IMR-90 (cell line): ENCODE measurements at regions not wholly inside any gene's neighbourhood (a gene's known extent, or its start where the extent isn't known, plus 50 kb on each side); places are given as distances from the start of the nearest gene placed in this dataset.

Source experiments
- ATAC-seq: fragments of 200-7000 bp; cut with Tn5 transposase; 2 replicates; pipeline ENCODE4 v1.9.1; 2020; ENCODE audit warnings: low read depth, mild to moderate bottlenecking, moderate library complexity
- BruUV-seq: library from RNA; stranded (reverse); fragments of 400-500 nt; replicated peaks from 2 replicates; lab custom pipeline; 2021; lab: Mats Ljungman, UMichigan
- CTCF ChIA-PET: fragments of 300-600 bp; formaldehyde crosslinking; extraction: SDS; loops from one replicate; lab custom pipeline; 2021; ENCODE audit warnings: antibody characterized with exemption; lab: Yijun Ruan, JAX
- POLR2A ChIA-PET: fragments of 300-600 bp; sonication (Branson Sonifier 250); formaldehyde crosslinking; loops from one replicate; lab custom pipeline; 2022; ENCODE audit warnings: antibody characterized with exemption; ENCODE audit not compliant: unreplicated experiment; lab: Charles Lee
- DNase-seq: peaks from one replicate; pipeline ENCODE4 v3.0.0; 2013
- H2AFZ ChIP-seq: replicated peaks from 2 replicates; pipeline ENCODE3; 2013; ENCODE audit warnings: low read length, mild to moderate bottlenecking; ENCODE audit not compliant: poor library complexity
- H2AK5ac ChIP-seq: 2 replicates; pipeline ENCODE4 v1.6.1; 2013; ENCODE audit warnings: low read depth, low read length, inconsistent platforms
- H2AK9ac ChIP-seq: replicated peaks from 2 replicates; pipeline ENCODE3; 2013; ENCODE audit warnings: mild to moderate bottlenecking, low read depth, low read length, moderate library complexity; ENCODE audit not compliant: poor library complexity
- H2BK120ac ChIP-seq: 2 replicates; pipeline ENCODE4 v1.6.1; 2013; ENCODE audit warnings: low read depth, low read length, inconsistent platforms
- H2BK15ac ChIP-seq: 3 replicates; pipeline ENCODE4 v1.6.1; 2013; ENCODE audit warnings: low read depth, low read length, inconsistent platforms
- H2BK20ac ChIP-seq: 2 replicates; pipeline ENCODE4 v1.6.1; 2013; ENCODE audit warnings: low read depth, mild to moderate bottlenecking, inconsistent platforms, low read length, moderate library complexity
- H2BK5ac ChIP-seq: 2 replicates; pipeline ENCODE4 v1.6.1; 2013; ENCODE audit warnings: mild to moderate bottlenecking, low read depth, low read length, inconsistent platforms; ENCODE audit not compliant: poor library complexity, severe bottlenecking
- H3K14ac ChIP-seq: replicated peaks from 2 replicates; pipeline ENCODE4 v1.6.1; 2013; ENCODE audit warnings: low read depth, low read length, inconsistent platforms
- H3K18ac ChIP-seq: 2 replicates; pipeline ENCODE4 v1.6.1; 2013; ENCODE audit warnings: low read depth, low read length, control low read depth
- H3K23ac ChIP-seq: 2 replicates; pipeline ENCODE4 v1.6.1; 2013; ENCODE audit warnings: low read depth, low read length, inconsistent platforms
- H3K27ac ChIP-seq: 2 replicates; pipeline ENCODE4 v1.5.1; 2013; ENCODE audit warnings: mild to moderate bottlenecking, control low read depth, low read length; ENCODE audit not compliant: insufficient read depth
- H3K27me3 ChIP-seq: 2 replicates; pipeline ENCODE4 v1.6.1; 2013; ENCODE audit warnings: low read length; ENCODE audit not compliant: control insufficient read depth, insufficient read depth
- H3K36me3 ChIP-seq: 2 replicates; pipeline ENCODE4 v1.6.1; 2013; ENCODE audit warnings: low read length, mixed read lengths; ENCODE audit not compliant: control insufficient read depth, insufficient read depth
- H3K4ac ChIP-seq: 2 replicates; pipeline ENCODE4 v1.6.1; 2013; ENCODE audit warnings: low read depth, low read length, inconsistent platforms
- H3K4me1 ChIP-seq: 2 replicates; pipeline ENCODE4 v1.6.1; 2013; ENCODE audit warnings: low read length, mixed read lengths; ENCODE audit not compliant: control insufficient read depth, insufficient read depth
- H3K4me2 ChIP-seq: 2 replicates; pipeline ENCODE4 v1.6.1; 2013; ENCODE audit warnings: low read depth, mild to moderate bottlenecking, control low read depth, low read length, moderate library complexity
- H3K4me3 ChIP-seq: 2 replicates; pipeline ENCODE4 v1.5.1; 2013; ENCODE audit warnings: low read depth, mild to moderate bottlenecking, control low read depth, low read length, moderate library complexity; ENCODE audit not compliant: insufficient read depth
- H3K56ac ChIP-seq: 2 replicates; pipeline ENCODE4 v1.6.1; 2013; ENCODE audit warnings: low read length, inconsistent platforms; ENCODE audit not compliant: insufficient read depth; ENCODE audit errors: extremely low read depth
- H3K79me1 ChIP-seq, 2 experiments: 2 replicates each; pipeline ENCODE4 v1.6.1; 2013; ENCODE audit warnings: low read length in 2 of 2, inconsistent platforms in 1 of 2, low read depth in 1 of 2
- H3K9ac ChIP-seq: 2 replicates; pipeline ENCODE4 v1.6.1; 2013; ENCODE audit warnings: low read depth, low read length, control low read depth
- H3K9me1 ChIP-seq: 2 replicates; pipeline ENCODE4 v1.6.1; 2013; ENCODE audit warnings: low read length, inconsistent platforms; ENCODE audit not compliant: insufficient read depth
- H3K9me3 ChIP-seq: 2 replicates; pipeline ENCODE4 v1.6.1; 2013; ENCODE audit warnings: low read length; ENCODE audit not compliant: control insufficient read depth, insufficient read depth
- H4K20me1 ChIP-seq: 2 replicates; pipeline ENCODE4 v1.6.1; 2013; ENCODE audit warnings: low read length, inconsistent platforms; ENCODE audit not compliant: insufficient read depth
- H4K5ac ChIP-seq: 2 replicates; pipeline ENCODE4 v1.6.1; 2013; ENCODE audit warnings: mild to moderate bottlenecking, low read depth, low read length, control low read depth
- H4K8ac ChIP-seq, 2 experiments: 2 replicates each; pipeline ENCODE4 v1.6.1; 2013; ENCODE audit warnings: low read depth in 2 of 2, low read length in 2 of 2, control low read depth in 1 of 2, inconsistent platforms in 1 of 2
- H4K91ac ChIP-seq: 2 replicates; pipeline ENCODE4 v1.6.1; 2013; ENCODE audit warnings: low read depth, low read length, inconsistent platforms; ENCODE audit not compliant: insufficient read depth
- BHLHE40 ChIP-seq: fragments of 150-350 bp; IDR thresholded peaks from 2 replicates; pipeline ENCODE4 v1.6.1; 2016; ENCODE audit warnings: mild to moderate bottlenecking, low read depth, low read length
- CHD1 ChIP-seq: IDR thresholded peaks from 2 replicates; pipeline ENCODE4 v1.6.1; 2012; ENCODE audit warnings: low read depth, low read length, improper control_type of control experiment
- ELK1 ChIP-seq: fragments of 150-350 bp; IDR thresholded peaks from 2 replicates; pipeline ENCODE4 v1.6.1; 2016; ENCODE audit warnings: low read depth, mild to moderate bottlenecking, low read length, moderate library complexity, borderline replicate concordance
- MAFK ChIP-seq: IDR thresholded peaks from 2 replicates; pipeline ENCODE4 v1.6.1; 2012; ENCODE audit warnings: low read depth, low read length, improper control_type of control experiment
- MAZ ChIP-seq: IDR thresholded peaks from 2 replicates; pipeline ENCODE4 v1.6.1; 2012; ENCODE audit warnings: low read depth, mild to moderate bottlenecking, low read length, improper control_type of control experiment, moderate library complexity, borderline replicate concordance
- POLR2A ChIP-seq: IDR thresholded peaks from 2 replicates; pipeline ENCODE4 v1.6.1; 2012; ENCODE audit warnings: mild to moderate bottlenecking, low read depth, low read length
- RAD21 ChIP-seq: IDR thresholded peaks from 2 replicates; pipeline ENCODE4 v1.6.1; 2012; ENCODE audit warnings: low read length, improper control_type of control experiment
- RCOR1 ChIP-seq: IDR thresholded peaks from 2 replicates; pipeline ENCODE4 v1.6.1; 2012; ENCODE audit warnings: mild to moderate bottlenecking, low read length, improper control_type of control experiment; ENCODE audit not compliant: insufficient replicate concordance
- USF2 ChIP-seq: fragments of 150-350 bp; IDR thresholded peaks from 2 replicates; pipeline ENCODE4 v1.6.1; 2017; ENCODE audit warnings: mild to moderate bottlenecking, antibody characterized with exemption, low read length, low read depth
- WGBS, 2 experiments: methylation state at CpG; one replicate each; pipeline versions ENCODE4 v1.1.5 to v1.1.7; 2013; ENCODE audit warnings: missing lambda C conversion rate in 2 of 2; ENCODE audit not compliant: insufficient read length in 1 of 2; ENCODE audit errors: extremely low coverage in 2 of 2; 5-methylcytosine and 5-hydroxymethylcytosine counted together
- dilution Hi-C: fragments of 300-500 bp; cut with HindIII; formaldehyde crosslinking; loops from one replicate; pipeline ENCODE4 v1.14.3; 2018; ENCODE audit warnings: low sequenced_read_pairs; ENCODE audit not compliant: unreplicated experiment
- in situ Hi-C: fragments of 300-500 bp; cut with MboI; formaldehyde crosslinking; loops from 3 replicates; pipeline ENCODE4 v1.14.3; 2019; ENCODE audit warnings: low sequenced_read_pairs, inconsistent platforms, mixed read lengths
- intact Hi-C: fragments of 100-400 bp; cut with micrococcal nuclease; formaldehyde crosslinking; loops from 2 replicates; pipeline ENCODE4 v1.10.0; 2022

GRCh38 chr12:34377243-34378035 is 355.1 kb downstream of the ALG10 start:
- DNase-seq (no peak), ATAC-seq (no peak)
- Histone ChIP-seq H3K4me2 (no peak overlapping the region), H3K18ac (no peak overlapping the region), H3K4ac (no peak overlapping the region), H3K23ac (no peak overlapping the region), H4K20me1 (no peaks in the 10 kb centered on the region), H4K5ac (no peak overlapping the region), H2AFZ (no peak overlapping the region), H2BK5ac (no peak overlapping the region), H3K27me3 (no peaks in the 10 kb centered on the region), H4K8ac (no peak overlapping the region), H2AK5ac (no peak overlapping the region), H3K14ac (no peak overlapping the region), H2BK120ac (no peak overlapping the region), H3K9ac (no peak overlapping the region), H3K9me3 (peaks cover 31% of the 10 kb centered on the region), H3K27ac (no peak overlapping the region), H3K9me1 (no peaks in the 10 kb centered on the region), H3K79me1 (no peaks in the 10 kb centered on the region), H3K56ac (no peak overlapping the region), H4K91ac (no peak overlapping the region), H2BK15ac (no peak overlapping the region), H3K4me1 (no peaks in the 10 kb centered on the region), H3K36me3 (no peaks in the 10 kb centered on the region), H2AK9ac (no peak overlapping the region), H3K4me3 (no peak overlapping the region), H2BK20ac (no peak overlapping the region)
- BruUV-seq = no TSS peak
- ChIA-PET POLR2A (no interaction called here), CTCF (no interaction called here)
- no peak for TF ChIP-seq MAZ
- TF ChIP-seq ELK1 = no peak
- no peak for TF ChIP-seq MAFK
- no peak for TF ChIP-seq RAD21
- TF ChIP-seq CHD1 = no peak
- TF ChIP-seq RCOR1 = no peak
- TF ChIP-seq USF2 = no peak
- no peak for TF ChIP-seq POLR2A
- no peak for TF ChIP-seq BHLHE40
- in situ Hi-C loops = no loop called here
- intact Hi-C loops = no loop called here
- 67% methylated on average over 6 of the region's 35 CpGs; no CpG with 5 or more reads in 1 of the 2 experiments for WGBS, 2 experiments
- dilution Hi-C loops = no loop called here
